Upper lobe of left lung (tissue), 4 donors: ENCODE measurements at regions not wholly inside any gene's neighbourhood (a gene's known extent, or its start where the extent isn't known, plus 50 kb on each side); places are given as distances from the start of the nearest gene placed in this dataset.

Source experiments
- EP300 ChIP-seq, 4 donors: sonication (generic); formaldehyde crosslinking; IDR thresholded peaks; one replicate each; pipeline ENCODE4 v1.5.1; 2017; ENCODE audit warnings: antibody characterized with exemption in 4 of 4, control low read depth in 2 of 4
- POLR2A ChIP-seq, 4 donors: fragments of 450-650 bp; IDR thresholded peaks; one replicate each; pipeline ENCODE4 v1.5.1; 2016 to 2017; ENCODE audit warnings: antibody characterized with exemption in 4 of 4, mild to moderate bottlenecking in 2 of 4
- POLR2AphosphoS5 ChIP-seq, 2 donors: sonication (generic); formaldehyde crosslinking; IDR thresholded peaks; one replicate each; pipeline ENCODE4 v1.5.1; 2017; ENCODE audit warnings: antibody characterized with exemption in 2 of 2
- TF ChIP-seq, protein P1 (sequence below), 6 experiments: fragments of 450-650 bp in 4 of 6; fragments of 200-600 bp in 2 of 6; sonication (generic) in 2 of 6; IDR thresholded peaks; one replicate each; pipeline ENCODE4 v1.5.1; 2016 to 2019; ENCODE audit warnings: antibody characterized with exemption in 6 of 6

DNA sequence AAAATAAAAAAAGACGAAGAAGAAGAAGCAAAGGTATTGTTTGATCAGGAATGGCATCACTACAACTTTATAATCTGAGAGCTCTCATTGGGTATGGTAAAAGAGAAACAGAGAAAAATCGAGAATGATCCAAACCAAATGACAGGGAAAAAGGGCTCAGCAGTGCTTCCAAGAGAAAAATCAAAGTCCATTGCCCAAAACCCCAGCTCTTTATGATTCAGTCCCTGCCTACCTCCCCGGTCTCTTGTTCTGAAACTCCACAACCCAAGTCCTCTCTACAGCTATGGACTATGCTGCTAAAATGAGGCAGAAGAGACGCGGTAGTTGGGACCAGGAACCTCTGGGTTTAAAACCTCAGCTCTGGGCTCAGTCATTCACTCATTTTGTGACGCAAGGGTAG, 341.1 kb upstream of the PPARGC1A start:
- no peak for TF ChIP-seq POLR2A (IDR thresholded peaks at IDR 0.05)
- TF ChIP-seq POLR2AphosphoS5 (IDR thresholded peaks at IDR 0.05), result no peak
- TF ChIP-seq, protein P1, sequence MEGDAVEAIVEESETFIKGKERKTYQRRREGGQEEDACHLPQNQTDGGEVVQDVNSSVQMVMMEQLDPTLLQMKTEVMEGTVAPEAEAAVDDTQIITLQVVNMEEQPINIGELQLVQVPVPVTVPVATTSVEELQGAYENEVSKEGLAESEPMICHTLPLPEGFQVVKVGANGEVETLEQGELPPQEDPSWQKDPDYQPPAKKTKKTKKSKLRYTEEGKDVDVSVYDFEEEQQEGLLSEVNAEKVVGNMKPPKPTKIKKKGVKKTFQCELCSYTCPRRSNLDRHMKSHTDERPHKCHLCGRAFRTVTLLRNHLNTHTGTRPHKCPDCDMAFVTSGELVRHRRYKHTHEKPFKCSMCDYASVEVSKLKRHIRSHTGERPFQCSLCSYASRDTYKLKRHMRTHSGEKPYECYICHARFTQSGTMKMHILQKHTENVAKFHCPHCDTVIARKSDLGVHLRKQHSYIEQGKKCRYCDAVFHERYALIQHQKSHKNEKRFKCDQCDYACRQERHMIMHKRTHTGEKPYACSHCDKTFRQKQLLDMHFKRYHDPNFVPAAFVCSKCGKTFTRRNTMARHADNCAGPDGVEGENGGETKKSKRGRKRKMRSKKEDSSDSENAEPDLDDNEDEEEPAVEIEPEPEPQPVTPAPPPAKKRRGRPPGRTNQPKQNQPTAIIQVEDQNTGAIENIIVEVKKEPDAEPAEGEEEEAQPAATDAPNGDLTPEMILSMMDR (IDR thresholded peaks at IDR 0.05), result no peak
- TF ChIP-seq EP300 (IDR thresholded peaks at IDR 0.05), result no peak
